Glomerular visceral epithelial cell (primary cell): ENCODE measurements at regions not wholly inside any gene's neighbourhood (a gene's known extent, or its start where the extent isn't known, plus 50 kb on each side); places are given as distances from the start of the nearest gene placed in this dataset.

ENCODE experiments used
- DNase-seq: peaks from one replicate; pipeline ENCODE4 v3.0.0-alpha.2; 2016; ENCODE audit errors: extremely low spot score

GRCh38 chr14:38848243-38848935, 254.6 kb downstream of the SEC23A start:
- no peak for DNase-seq

GRCh38 chr14:38847161-38847560, 255.9 kb downstream of the SEC23A start:
- no peak for DNase-seq

GRCh38 chr14:38839694-38840365, 263.2 kb downstream of the SEC23A start:
- DNase-seq: no peak

GRCh38 chr14:38838979-38839323, 264.1 kb downstream of the SEC23A start:
- no peak for DNase-seq

GRCh38 chr14:38838049-38838978, 264.7 kb downstream of the SEC23A start:
- no peak for DNase-seq

GRCh38 chr14:38837343-38838048, 265.5 kb downstream of the SEC23A start:
- DNase-seq: no peak

GRCh38 chr14:38836539-38836938, 266.5 kb downstream of the SEC23A start:
- no peak for DNase-seq

- no peak for DNase-seq
Measured at GRCh38 chr14:38835874-38836273, 267.2 kb downstream of the SEC23A start.

- no peak for DNase-seq
Measured at GRCh38 chr14:38828183-38828827, 274.7 kb downstream of the SEC23A start.

GRCh38 chr14:38824706-38825105, 278.3 kb downstream of the SEC23A start:
- no peak for DNase-seq

GRCh38 chr14:38818555-38818954, 284.5 kb downstream of the SEC23A start:
- no peak for DNase-seq

GRCh38 chr14:38808734-38809455, 294.1 kb downstream of the SEC23A start:
- DNase-seq: no peak

- DNase-seq: no peak
Measured at GRCh38 chr14:38799671-38800070, 303.4 kb downstream of the SEC23A start.

GRCh38 chr14:38794677-38795076, 308.4 kb downstream of the SEC23A start:
- DNase-seq: no peak

GRCh38 chr14:38791862-38792261, 311.2 kb downstream of the SEC23A start:
- no peak for DNase-seq

- no peak for DNase-seq
Measured at GRCh38 chr14:38790916-38791315, 312.1 kb downstream of the SEC23A start.

- no peak for DNase-seq
Measured at GRCh38 chr14:38789805-38790204, 313.2 kb downstream of the SEC23A start.

- DNase-seq: no peak
Measured at GRCh38 chr14:38788060-38788459, 315.0 kb downstream of the SEC23A start.

- no peak for DNase-seq
Measured at GRCh38 chr14:38786921-38787320, 316.1 kb downstream of the SEC23A start.

GRCh38 chr14:38777401-38777800, 325.6 kb downstream of the SEC23A start:
- DNase-seq: no peak

GRCh38 chr14:38775986-38776385, 327.0 kb downstream of the SEC23A start:
- no peak for DNase-seq
